ENCODE measurements at regions not wholly inside any gene's neighbourhood (a gene's known extent, or its start where the extent isn't known, plus 50 kb on each side); places are given as distances from the start of the nearest gene placed in this dataset.

DNA sequence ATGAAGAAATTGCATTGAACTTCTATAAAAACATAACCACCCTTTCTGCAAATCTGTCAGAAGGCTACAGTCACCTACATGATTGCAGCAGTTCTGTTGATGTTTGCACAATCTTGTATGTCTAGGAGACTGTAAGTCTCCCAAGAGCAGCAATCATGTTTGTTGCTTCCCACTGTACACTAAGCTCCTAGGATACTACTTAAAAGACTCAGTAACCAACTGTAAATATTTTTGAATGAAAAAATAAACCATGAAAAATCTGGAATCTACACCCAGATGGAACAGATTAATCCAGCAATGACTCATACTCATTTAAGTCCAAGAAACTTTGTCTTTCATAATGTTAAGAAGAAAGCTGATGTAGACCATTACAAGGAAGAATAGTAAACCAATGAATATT is 168.5 kb upstream of the ATXN1 start:
- Histone ChIP-seq H3K36me3 (ENCODE audit: control insufficient read depth, insufficient read depth, low read length) (no peaks in the 10 kb centered on the region), H4K20me1 (ENCODE audit: insufficient read depth, low read length) (no peaks in the 10 kb centered on the region), H3K27ac (ENCODE audit: insufficient read depth, low read length) (no peak overlapping the region), H2BK20ac (ENCODE audit: low read depth, low read length) (no peak overlapping the region), H2BK15ac (ENCODE audit: low read depth, low read length) (no peak overlapping the region), H2BK120ac (ENCODE audit: low read depth, low read length) (no peak overlapping the region), H3K9me1 (ENCODE audit: insufficient read depth, low read length) (peaks cover 3% of the 10 kb centered on the region; the same call in 1 of the 2 replicates), H4K91ac (ENCODE audit: insufficient read depth, low read depth, low read length) (no peak overlapping the region), H3K18ac (ENCODE audit: low read depth, low read length) (no peak overlapping the region), H4K8ac (ENCODE audit: low read depth in 2 of 2, low read length in 2 of 2) (no peak overlapping the region), H2AK5ac (ENCODE audit: low read depth, low read length) (no peak overlapping the region), H3K14ac (replicated peaks; ENCODE audit: low read depth, low read length) (no peak overlapping the region), H3K56ac (ENCODE audit: extremely low read depth, insufficient read depth, low read length) (no peak overlapping the region), H3K27me3 (ENCODE audit: control insufficient read depth, insufficient read depth, low read length) (no peaks in the 10 kb centered on the region), H3K4me1 (ENCODE audit: control insufficient read depth, insufficient read depth, low read length) (peaks cover 12% of the 10 kb centered on the region), H4K5ac (ENCODE audit: low read depth, low read length) (no peak overlapping the region), H2BK5ac (ENCODE audit: low read depth, low read length, poor library complexity, severe bottlenecking) (peak overlapping the region; percentile 79), H3K4me3 (ENCODE audit: insufficient read depth, low read depth, low read length) (no peak overlapping the region), H3K9ac (ENCODE audit: low read depth, low read length) (no peak overlapping the region), H3K9me3 (ENCODE audit: control insufficient read depth, insufficient read depth, low read length) (no peaks in the 10 kb centered on the region), H3K4ac (ENCODE audit: low read depth, low read length) (no peak overlapping the region), H2AFZ (replicated peaks; ENCODE audit: low read length, poor library complexity) (no peak overlapping the region), H2AK9ac (replicated peaks; ENCODE audit: low read depth, low read length, poor library complexity) (no peak overlapping the region), H3K4me2 (ENCODE audit: low read depth, low read length) (no peak overlapping the region), H3K79me1 (ENCODE audit: low read depth in 1 of 2, low read length in 2 of 2) (no peaks in the 10 kb centered on the region), H3K23ac (ENCODE audit: low read depth, low read length) (no peak overlapping the region)
- in situ Hi-C loops (cut with MboI; ENCODE audit: low sequenced_read_pairs) (no loop called here), intact Hi-C loops (cut with micrococcal nuclease) (no loop called here), dilution Hi-C loops (cut with HindIII; ENCODE audit: low sequenced_read_pairs, unreplicated experiment) (no loop called here)
- DNase-seq: peak; percentile 99
- peak; percentile 94 for ATAC-seq (ENCODE audit: low read depth)
- TF ChIP-seq, protein P1, sequence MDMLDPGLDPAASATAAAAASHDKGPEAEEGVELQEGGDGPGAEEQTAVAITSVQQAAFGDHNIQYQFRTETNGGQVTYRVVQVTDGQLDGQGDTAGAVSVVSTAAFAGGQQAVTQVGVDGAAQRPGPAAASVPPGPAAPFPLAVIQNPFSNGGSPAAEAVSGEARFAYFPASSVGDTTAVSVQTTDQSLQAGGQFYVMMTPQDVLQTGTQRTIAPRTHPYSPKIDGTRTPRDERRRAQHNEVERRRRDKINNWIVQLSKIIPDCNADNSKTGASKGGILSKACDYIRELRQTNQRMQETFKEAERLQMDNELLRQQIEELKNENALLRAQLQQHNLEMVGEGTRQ (IDR thresholded peaks at IDR 0.05; ENCODE audit: low read depth, low read length): no peak
- no peak for TF ChIP-seq POLR2A (IDR thresholded peaks at IDR 0.05; ENCODE audit: low read depth, low read length)
- TF ChIP-seq CEBPB (IDR thresholded peaks at IDR 0.05; ENCODE audit: low read depth, low read length): peak; percentile 100
- TF ChIP-seq NFE2L2 (IDR thresholded peaks at IDR 0.05; ENCODE audit: low read depth, low read length): peak; percentile 22; the same call in 1 of the 2 replicates
- no peak for TF ChIP-seq MAZ (IDR thresholded peaks at IDR 0.05; ENCODE audit: borderline replicate concordance, low read depth, low read length)
- TF ChIP-seq, protein P2, sequence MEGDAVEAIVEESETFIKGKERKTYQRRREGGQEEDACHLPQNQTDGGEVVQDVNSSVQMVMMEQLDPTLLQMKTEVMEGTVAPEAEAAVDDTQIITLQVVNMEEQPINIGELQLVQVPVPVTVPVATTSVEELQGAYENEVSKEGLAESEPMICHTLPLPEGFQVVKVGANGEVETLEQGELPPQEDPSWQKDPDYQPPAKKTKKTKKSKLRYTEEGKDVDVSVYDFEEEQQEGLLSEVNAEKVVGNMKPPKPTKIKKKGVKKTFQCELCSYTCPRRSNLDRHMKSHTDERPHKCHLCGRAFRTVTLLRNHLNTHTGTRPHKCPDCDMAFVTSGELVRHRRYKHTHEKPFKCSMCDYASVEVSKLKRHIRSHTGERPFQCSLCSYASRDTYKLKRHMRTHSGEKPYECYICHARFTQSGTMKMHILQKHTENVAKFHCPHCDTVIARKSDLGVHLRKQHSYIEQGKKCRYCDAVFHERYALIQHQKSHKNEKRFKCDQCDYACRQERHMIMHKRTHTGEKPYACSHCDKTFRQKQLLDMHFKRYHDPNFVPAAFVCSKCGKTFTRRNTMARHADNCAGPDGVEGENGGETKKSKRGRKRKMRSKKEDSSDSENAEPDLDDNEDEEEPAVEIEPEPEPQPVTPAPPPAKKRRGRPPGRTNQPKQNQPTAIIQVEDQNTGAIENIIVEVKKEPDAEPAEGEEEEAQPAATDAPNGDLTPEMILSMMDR (conservative IDR thresholded peaks at IDR 0.05; ENCODE audit: low read depth, low read length): no peak
- no peak; the same call in 1 of the 2 replicates for TF ChIP-seq MAFK (IDR thresholded peaks at IDR 0.05; ENCODE audit: low read depth, low read length)
- TF ChIP-seq MXI1 (IDR thresholded peaks at IDR 0.05; ENCODE audit: borderline replicate concordance, low read depth, low read length): no peak
- peak; percentile 85 for TF ChIP-seq FOS (IDR thresholded peaks at IDR 0.05; ENCODE audit: low read depth, low read length)
- TF ChIP-seq BHLHE40 (IDR thresholded peaks at IDR 0.05; ENCODE audit: low read depth, low read length): peak; percentile 44; the same call in 1 of the 2 replicates
- TF ChIP-seq CHD1 (IDR thresholded peaks at IDR 0.05; ENCODE audit: low read depth, low read length): no peak
- TF ChIP-seq RCOR1 (IDR thresholded peaks at IDR 0.05; ENCODE audit: insufficient replicate concordance, low read length): no peak
- TF ChIP-seq SMC3 (IDR thresholded peaks at IDR 0.05; ENCODE audit: low read depth, low read length): no peak
- no peak for TF ChIP-seq ELK1 (IDR thresholded peaks at IDR 0.05; ENCODE audit: borderline replicate concordance, low read depth, low read length)
- no peak for TF ChIP-seq RAD21 (IDR thresholded peaks at IDR 0.05; ENCODE audit: low read length)
- TF ChIP-seq RFX5 (IDR thresholded peaks at IDR 0.05; ENCODE audit: low read depth, low read length): no peak
- ChIA-PET CTCF (no interaction called here), POLR2A (ENCODE audit: unreplicated experiment) (interaction anchor here (0.6 kb wide), 1 partner anchor 751 kb away, joined by 4 read pairs; no protein-coding TSS in a partner anchor)
- BruUV-seq (replicated peaks): no TSS peak
